ENCODE measurements at regions not wholly inside any gene's neighbourhood (a gene's known extent, or its start where the extent isn't known, plus 50 kb on each side); places are given as distances from the start of the nearest gene placed in this dataset.

DNA sequence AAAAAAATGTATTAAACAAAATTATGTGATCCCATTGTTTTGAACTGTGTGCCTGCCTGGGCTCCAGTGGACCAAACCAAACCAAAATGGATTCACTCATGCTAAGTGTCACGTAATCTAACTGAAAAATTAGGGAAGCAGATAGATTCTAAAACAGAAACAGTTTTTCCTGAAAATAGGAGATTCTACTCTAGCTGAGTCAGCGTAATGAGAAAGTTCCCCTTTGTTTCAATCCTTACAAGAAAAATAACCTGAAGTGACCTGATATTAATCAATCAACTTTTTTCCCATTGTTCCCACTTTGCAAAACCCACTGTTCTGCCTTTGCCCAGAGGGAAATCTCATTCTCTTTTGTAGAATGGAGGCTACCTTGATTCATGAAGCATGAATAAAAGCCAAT, 682.4 kb upstream of the CDH10 start:
- TF ChIP-seq POLR2A (IDR thresholded peaks at IDR 0.05; ENCODE audit: low read length) (no peak), GATA1 (IDR thresholded peaks at IDR 0.05; ENCODE audit: low read depth, low read length) (no peak)

Measured in erythroblast (primary cell).